Panc1 (cell line): ENCODE measurements at regions not wholly inside any gene's neighbourhood (a gene's known extent, or its start where the extent isn't known, plus 50 kb on each side); places are given as distances from the start of the nearest gene placed in this dataset.

Experiments
- ATAC-seq: fragments of 200-7000 bp; cut with Tn5 transposase; 2 replicates; pipeline ENCODE4 v1.9.1; 2020; ENCODE audit warnings: mild to moderate bottlenecking, moderate library complexity
- BruUV-seq: library from RNA; stranded (reverse); fragments of 400-500 nt; replicated peaks from 2 replicates; lab custom pipeline; 2021; lab: Mats Ljungman, UMichigan
- CTCF ChIA-PET: fragments of 300-600 bp; sonication (Branson Sonifier 250); formaldehyde crosslinking; loops from one replicate; lab custom pipeline; 2022; ENCODE audit warnings: antibody characterized with exemption; lab: Charles Lee
- POLR2A ChIA-PET: fragments of 300-600 bp; sonication (Branson Sonifier 250); formaldehyde crosslinking; loops from one replicate; lab custom pipeline; 2022; ENCODE audit warnings: antibody characterized with exemption; lab: Charles Lee
- DNase-seq: peaks from one replicate; pipeline ENCODE4 v3.0.0-alpha.2; 2010; ENCODE audit warnings: low read depth, low spot score
- H3K27ac ChIP-seq: 2 replicates; pipeline ENCODE4 v1.5.1; 2011; ENCODE audit warnings: mild to moderate bottlenecking, low read length, inconsistent platforms
- H3K27me3 ChIP-seq: fragments of 200-500 bp; sonication (Bioruptor generic); 2 replicates; pipeline ENCODE4 v1.6.0; 2014; ENCODE audit warnings: low read length, inconsistent platforms; ENCODE audit not compliant: control insufficient read depth, insufficient read depth
- H3K36me3 ChIP-seq: fragments of 200-500 bp; sonication (Bioruptor generic); 2 replicates; pipeline ENCODE4 v1.5.1; 2014; ENCODE audit warnings: inconsistent platforms, mild to moderate bottlenecking, low read length, moderate library complexity; ENCODE audit not compliant: control insufficient read depth, insufficient read depth
- H3K4me1 ChIP-seq: 2 replicates; pipeline ENCODE4 v1.5.1; 2011; ENCODE audit warnings: inconsistent platforms, mild to moderate bottlenecking, low read length, moderate library complexity; ENCODE audit not compliant: control insufficient read depth, insufficient read depth
- H3K4me3 ChIP-seq, 2 experiments: 2 replicates each; pipeline ENCODE4 v1.5.1; 2011 to 2012; ENCODE audit warnings: low read depth in 2 of 2, low read length in 2 of 2, mild to moderate bottlenecking in 2 of 2, inconsistent platforms in 1 of 2, moderate library complexity in 1 of 2
- H3K9me3 ChIP-seq: fragments of 200-500 bp; sonication (Bioruptor generic); 2 replicates; pipeline ENCODE4 v1.5.1; 2014; ENCODE audit warnings: low read depth, mild to moderate bottlenecking, inconsistent platforms, low read length, moderate library complexity; ENCODE audit not compliant: control insufficient read depth, insufficient read depth
- POLR2AphosphoS5 ChIP-seq: IDR thresholded peaks from 2 replicates; pipeline ENCODE4 v1.6.1; 2012; ENCODE audit warnings: mild to moderate bottlenecking, low read depth, low read length, moderate library complexity
- SIN3A ChIP-seq: IDR thresholded peaks from 2 replicates; pipeline ENCODE4 v1.6.1; 2012; ENCODE audit warnings: low read depth, mild to moderate bottlenecking, low read length, moderate library complexity, borderline replicate concordance; ENCODE audit not compliant: insufficient read depth
- TCF7L2 ChIP-seq: IDR thresholded peaks from 2 replicates; pipeline ENCODE4 v1.6.1; 2011; ENCODE audit warnings: mild to moderate bottlenecking, low read depth, low read length, inconsistent platforms
- in situ Hi-C: cut with HindIII; loops from 2 replicates; pipeline ENCODE4 v1.10.0; 2016; ENCODE audit warnings: low sequenced_read_pairs, low pct_unique_long_range_greater_than_20kb
- intact Hi-C: fragments of 100-400 bp; cut with micrococcal nuclease; formaldehyde crosslinking; loops from one replicate; pipeline ENCODE4 v1.10.0; 2022; ENCODE audit not compliant: unreplicated experiment
- TF ChIP-seq, protein P1 (sequence below), 2 experiments: IDR thresholded peaks; 2 replicates each; pipeline ENCODE4 v1.6.1; 2011 to 2012; ENCODE audit warnings: low read depth in 2 of 2, control low read depth in 1 of 2, low read length in 1 of 2, mild to moderate bottlenecking in 1 of 2, moderate library complexity in 1 of 2; ENCODE audit not compliant: insufficient read depth in 1 of 2
- TF ChIP-seq, protein P2 (sequence below): fragments of 450-650 bp; IDR thresholded peaks from 2 replicates; pipeline ENCODE4 v1.5.1; 2017; ENCODE audit warnings: mild to moderate bottlenecking

DNA sequence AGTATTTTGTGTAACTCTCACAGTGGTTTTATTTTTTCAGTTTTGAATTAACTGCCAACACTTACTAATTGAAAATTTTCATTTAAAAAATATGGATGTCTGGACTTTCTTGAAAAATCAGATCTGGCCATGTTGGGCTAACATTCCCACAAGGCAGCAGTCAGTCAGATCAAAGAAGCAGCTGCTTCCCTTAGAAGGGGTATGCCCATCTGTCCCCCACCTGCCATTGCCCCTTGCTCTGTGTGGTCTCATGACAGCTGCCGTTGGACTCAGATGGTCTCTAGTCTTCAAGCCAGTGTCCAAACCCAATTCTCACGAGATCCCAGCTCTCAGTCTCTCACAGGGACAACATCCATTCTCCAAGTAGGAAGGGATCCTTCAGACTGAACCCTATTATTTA is 212.1 kb upstream of the GHITM start:
- H3K27ac ChIP-seq = no peak overlapping the region
- H3K4me1 ChIP-seq = no peaks in the 10 kb centered on the region
- no peaks in the 10 kb centered on the region for H3K36me3 ChIP-seq
- no peaks in the 10 kb centered on the region for H3K27me3 ChIP-seq
- no peak for ATAC-seq
- TF ChIP-seq, protein P1, sequence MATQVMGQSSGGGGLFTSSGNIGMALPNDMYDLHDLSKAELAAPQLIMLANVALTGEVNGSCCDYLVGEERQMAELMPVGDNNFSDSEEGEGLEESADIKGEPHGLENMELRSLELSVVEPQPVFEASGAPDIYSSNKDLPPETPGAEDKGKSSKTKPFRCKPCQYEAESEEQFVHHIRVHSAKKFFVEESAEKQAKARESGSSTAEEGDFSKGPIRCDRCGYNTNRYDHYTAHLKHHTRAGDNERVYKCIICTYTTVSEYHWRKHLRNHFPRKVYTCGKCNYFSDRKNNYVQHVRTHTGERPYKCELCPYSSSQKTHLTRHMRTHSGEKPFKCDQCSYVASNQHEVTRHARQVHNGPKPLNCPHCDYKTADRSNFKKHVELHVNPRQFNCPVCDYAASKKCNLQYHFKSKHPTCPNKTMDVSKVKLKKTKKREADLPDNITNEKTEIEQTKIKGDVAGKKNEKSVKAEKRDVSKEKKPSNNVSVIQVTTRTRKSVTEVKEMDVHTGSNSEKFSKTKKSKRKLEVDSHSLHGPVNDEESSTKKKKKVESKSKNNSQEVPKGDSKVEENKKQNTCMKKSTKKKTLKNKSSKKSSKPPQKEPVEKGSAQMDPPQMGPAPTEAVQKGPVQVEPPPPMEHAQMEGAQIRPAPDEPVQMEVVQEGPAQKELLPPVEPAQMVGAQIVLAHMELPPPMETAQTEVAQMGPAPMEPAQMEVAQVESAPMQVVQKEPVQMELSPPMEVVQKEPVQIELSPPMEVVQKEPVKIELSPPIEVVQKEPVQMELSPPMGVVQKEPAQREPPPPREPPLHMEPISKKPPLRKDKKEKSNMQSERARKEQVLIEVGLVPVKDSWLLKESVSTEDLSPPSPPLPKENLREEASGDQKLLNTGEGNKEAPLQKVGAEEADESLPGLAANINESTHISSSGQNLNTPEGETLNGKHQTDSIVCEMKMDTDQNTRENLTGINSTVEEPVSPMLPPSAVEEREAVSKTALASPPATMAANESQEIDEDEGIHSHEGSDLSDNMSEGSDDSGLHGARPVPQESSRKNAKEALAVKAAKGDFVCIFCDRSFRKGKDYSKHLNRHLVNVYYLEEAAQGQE (IDR thresholded peaks at IDR 0.05; ENCODE audit: insufficient read depth in 1 of 2, low read depth in 2 of 2, low read length in 1 of 2) = no peak
- no peak for TF ChIP-seq SIN3A
- no peak for TF ChIP-seq POLR2AphosphoS5
- no peak for TF ChIP-seq TCF7L2
- TF ChIP-seq, protein P2, sequence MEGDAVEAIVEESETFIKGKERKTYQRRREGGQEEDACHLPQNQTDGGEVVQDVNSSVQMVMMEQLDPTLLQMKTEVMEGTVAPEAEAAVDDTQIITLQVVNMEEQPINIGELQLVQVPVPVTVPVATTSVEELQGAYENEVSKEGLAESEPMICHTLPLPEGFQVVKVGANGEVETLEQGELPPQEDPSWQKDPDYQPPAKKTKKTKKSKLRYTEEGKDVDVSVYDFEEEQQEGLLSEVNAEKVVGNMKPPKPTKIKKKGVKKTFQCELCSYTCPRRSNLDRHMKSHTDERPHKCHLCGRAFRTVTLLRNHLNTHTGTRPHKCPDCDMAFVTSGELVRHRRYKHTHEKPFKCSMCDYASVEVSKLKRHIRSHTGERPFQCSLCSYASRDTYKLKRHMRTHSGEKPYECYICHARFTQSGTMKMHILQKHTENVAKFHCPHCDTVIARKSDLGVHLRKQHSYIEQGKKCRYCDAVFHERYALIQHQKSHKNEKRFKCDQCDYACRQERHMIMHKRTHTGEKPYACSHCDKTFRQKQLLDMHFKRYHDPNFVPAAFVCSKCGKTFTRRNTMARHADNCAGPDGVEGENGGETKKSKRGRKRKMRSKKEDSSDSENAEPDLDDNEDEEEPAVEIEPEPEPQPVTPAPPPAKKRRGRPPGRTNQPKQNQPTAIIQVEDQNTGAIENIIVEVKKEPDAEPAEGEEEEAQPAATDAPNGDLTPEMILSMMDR = no peak
- no peaks in the 10 kb centered on the region for H3K9me3 ChIP-seq
- ChIA-PET POLR2A (no interaction called here), CTCF (no interaction called here)
- intact Hi-C loops = no loop called here
- in situ Hi-C loops = no loop called here
- DNase-seq = no peak
- H3K4me3 ChIP-seq = no peak overlapping the region
- BruUV-seq = no TSS peak

DNA sequence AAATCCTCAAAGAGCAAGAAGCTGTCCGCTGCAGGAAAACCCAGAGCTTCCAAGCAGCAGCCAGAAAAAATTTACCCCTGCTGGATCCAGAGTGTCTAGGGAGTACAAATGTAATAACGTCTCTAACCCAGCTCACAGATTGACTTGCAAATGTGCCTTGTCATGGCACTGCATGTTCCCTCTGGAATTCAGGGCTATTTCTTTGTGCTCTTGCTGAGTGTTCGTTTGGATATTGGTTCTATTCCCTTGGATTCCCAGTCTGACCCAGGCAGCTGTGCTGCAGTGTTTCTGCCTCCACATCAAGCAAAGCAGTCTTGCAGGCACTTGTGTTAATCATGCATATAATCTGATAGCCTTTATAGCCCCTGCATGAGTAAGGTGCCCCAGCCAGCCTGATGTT is 209.9 kb upstream of the GHITM start:
- Histone ChIP-seq H3K27ac (no peak overlapping the region), H3K36me3 (no peaks in the 10 kb centered on the region), H3K27me3 (no peaks in the 10 kb centered on the region), H3K4me1 (no peaks in the 10 kb centered on the region), H3K4me3 (no peak overlapping the region), H3K9me3 (no peaks in the 10 kb centered on the region)
- no TSS peak for BruUV-seq
- no peak for DNase-seq
- intact Hi-C loops (no loop called here), in situ Hi-C loops (no loop called here)
- ATAC-seq = no peak
- ChIA-PET CTCF (no interaction called here), POLR2A (no interaction called here)
- no peak for TF ChIP-seq POLR2AphosphoS5
- TF ChIP-seq SIN3A = no peak
- TF ChIP-seq, protein P1 (IDR thresholded peaks at IDR 0.05; ENCODE audit: insufficient read depth in 1 of 2, low read depth in 2 of 2, low read length in 1 of 2) = no peak
- TF ChIP-seq TCF7L2 = no peak
- TF ChIP-seq, protein P2 = no peak
